GM23248 (cell line): ENCODE measurements at regions not wholly inside any gene's neighbourhood (a gene's known extent, or its start where the extent isn't known, plus 50 kb on each side); places are given as distances from the start of the nearest gene placed in this dataset.

Source experiments
- EZH2 ChIP-seq: fragments of 200-600 bp; sonication (generic); IDR thresholded peaks from 2 replicates; pipeline ENCODE4 v1.6.1; 2018; ENCODE audit warnings: antibody characterized with exemption, mild to moderate bottlenecking; ENCODE audit not compliant: insufficient read depth, poor library complexity, severe bottlenecking
- EZH2phosphoT487 ChIP-seq: fragments of 200-600 bp; sonication (generic); IDR thresholded peaks from 2 replicates; pipeline ENCODE4 v1.6.1; 2018; ENCODE audit warnings: antibody characterized with exemption, moderate library complexity, mild to moderate bottlenecking, low read depth; ENCODE audit not compliant: insufficient read depth

DNA sequence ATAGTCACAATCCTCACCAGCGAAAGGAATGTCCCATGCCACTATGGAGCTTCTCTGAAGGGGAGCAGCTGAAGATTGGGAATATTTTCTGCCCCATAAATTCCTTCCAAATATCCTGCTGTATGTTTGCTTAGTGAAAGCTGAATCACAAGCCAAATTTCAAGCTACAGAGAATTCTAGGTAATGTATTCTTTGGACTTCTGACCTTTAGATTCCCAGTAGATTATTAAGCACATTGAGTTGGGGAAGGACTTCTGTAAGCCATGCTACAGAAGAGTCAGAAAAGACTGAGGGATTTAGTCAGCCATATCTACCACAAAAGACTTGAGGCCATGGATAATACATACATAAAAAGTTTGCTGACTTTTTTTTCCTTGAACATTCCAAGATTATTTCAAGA is 1342.0 kb upstream of the NUDT12 start:
- no peak for TF ChIP-seq EZH2
- TF ChIP-seq EZH2phosphoT487, result no peak
